MM.1S (cell line): ENCODE measurements at regions not wholly inside any gene's neighbourhood (a gene's known extent, or its start where the extent isn't known, plus 50 kb on each side); places are given as distances from the start of the nearest gene placed in this dataset.

Source experiments
- DNase-seq: peaks from one replicate; pipeline ENCODE4 v3.0.0-alpha.2; 2015
- H2AFZ ChIP-seq: fragments of 300-600 bp; sonication (generic); 2 replicates; pipeline ENCODE4 v1.6.0; 2016; ENCODE audit warnings: antibody characterized with exemption, low read length
- H3F3A ChIP-seq: fragments of 300-600 bp; sonication (generic); 2 replicates; pipeline ENCODE4 v1.6.1; 2016; ENCODE audit warnings: mild to moderate bottlenecking, antibody characterized with exemption, low read length, moderate library complexity, mixed read lengths; ENCODE audit not compliant: insufficient read depth
- H3K27ac ChIP-seq: fragments of 300-600 bp; sonication (generic); 2 replicates; pipeline ENCODE4 v1.5.1; 2016; ENCODE audit warnings: mild to moderate bottlenecking, low read length
- H3K27me3 ChIP-seq: fragments of 300-600 bp; sonication (generic); replicated peaks from 2 replicates; pipeline ENCODE4 v1.6.0; 2016; ENCODE audit warnings: low read length; ENCODE audit not compliant: insufficient read depth
- H3K36me3 ChIP-seq: fragments of 300-600 bp; sonication (generic); replicated peaks from 2 replicates; pipeline ENCODE4 v1.6.1; 2016; ENCODE audit warnings: mild to moderate bottlenecking, low read length, mixed read lengths; ENCODE audit not compliant: insufficient read depth
- H3K4me1 ChIP-seq: fragments of 300-600 bp; sonication (generic); 2 replicates; pipeline ENCODE4 v1.6.1; 2016; ENCODE audit warnings: low read length, mixed read lengths
- H3K4me2 ChIP-seq: fragments of 300-600 bp; sonication (generic); 2 replicates; pipeline ENCODE4 v1.6.0; 2016; ENCODE audit warnings: low read depth, low read length
- H3K4me3 ChIP-seq: fragments of 300-600 bp; sonication (generic); 2 replicates; pipeline ENCODE4 v1.5.1; 2016; ENCODE audit warnings: low read length, mixed read lengths
- H3K79me2 ChIP-seq: fragments of 300-600 bp; sonication (generic); 2 replicates; pipeline ENCODE4 v1.6.1; 2016; ENCODE audit warnings: mixed run types, low read length, mixed read lengths
- H3K9ac ChIP-seq: fragments of 300-600 bp; sonication (generic); 2 replicates; pipeline ENCODE4 v1.6.1; 2016; ENCODE audit warnings: low read length, mixed read lengths
- H3K9me2 ChIP-seq: fragments of 300-600 bp; sonication (generic); replicated peaks from 2 replicates; pipeline ENCODE4 v1.6.1; 2016; ENCODE audit warnings: mild to moderate bottlenecking, low read length, mixed read lengths; ENCODE audit not compliant: insufficient read depth
- H3K9me3 ChIP-seq: fragments of 300-600 bp; sonication (generic); replicated peaks from 2 replicates; pipeline ENCODE4 v1.6.1; 2016; ENCODE audit warnings: mild to moderate bottlenecking, low read length, mixed read lengths; ENCODE audit not compliant: insufficient read depth
- H4K20me1 ChIP-seq: fragments of 300-600 bp; sonication (generic); 2 replicates; pipeline ENCODE4 v1.6.1; 2016; ENCODE audit warnings: mild to moderate bottlenecking, low read length, moderate library complexity, mixed read lengths; ENCODE audit not compliant: insufficient read depth
- CTCF ChIP-seq: fragments of 300-600 bp; sonication (generic); IDR thresholded peaks from 2 replicates; pipeline ENCODE4 v1.5.1; 2016; ENCODE audit warnings: antibody characterized with exemption, low read length, mixed read lengths
- EZH2 ChIP-seq: fragments of 300-600 bp; sonication (generic); optimal IDR thresholded peaks from 2 replicates; pipeline ENCODE3; 2017; ENCODE audit warnings: low read depth, mild to moderate bottlenecking, antibody characterized with exemption, low read length, mixed read lengths
- EZH2phosphoT487 ChIP-seq: fragments of 300-600 bp; sonication (generic); IDR thresholded peaks from 2 replicates; pipeline ENCODE4 v1.6.1; 2018; ENCODE audit warnings: antibody characterized with exemption, low read length

- Histone ChIP-seq H3K4me3 (no peak overlapping the region), H3K79me2 (no peaks in the 10 kb centered on the region), H3K27ac (no peak overlapping the region), H3K36me3 (no peaks in the 10 kb centered on the region), H3K9me2 (no peaks in the 10 kb centered on the region), H3K4me1 (no peaks in the 10 kb centered on the region), H3F3A (no peaks in the 10 kb centered on the region), H3K4me2 (no peak overlapping the region), H4K20me1 (no peaks in the 10 kb centered on the region), H3K27me3 (no peaks in the 10 kb centered on the region), H3K9ac (no peak overlapping the region), H2AFZ (no peak overlapping the region), H3K9me3 (no peaks in the 10 kb centered on the region)
- TF ChIP-seq EZH2phosphoT487 (no peak), EZH2 (no peak), CTCF (no peak)
- no peak for DNase-seq
Measured at GRCh38 chr18:27749194-27749593, 427.7 kb downstream of the CDH2 start.

DNA sequence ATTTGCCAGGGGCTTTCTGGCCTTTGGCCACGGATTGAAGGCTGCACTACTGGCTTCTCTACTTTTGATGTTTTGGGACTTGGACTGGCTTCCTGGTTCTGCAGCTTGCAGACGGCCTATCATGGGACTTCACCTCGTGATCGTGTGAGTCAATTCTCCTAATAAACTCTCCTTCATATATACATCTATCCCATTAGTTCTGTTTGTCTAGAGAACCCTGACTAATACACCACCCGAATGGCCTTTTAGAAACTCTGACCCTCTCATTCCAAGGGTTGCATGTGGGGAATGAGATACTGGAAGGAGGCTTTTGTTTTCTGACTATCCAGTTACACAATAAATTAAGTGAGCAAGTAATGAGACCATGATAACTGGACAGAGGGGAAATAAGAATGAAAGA is 430.7 kb downstream of the CDH2 start:
- H3K36me3 ChIP-seq = no peaks in the 10 kb centered on the region
- H3K9me3 ChIP-seq = no peaks in the 10 kb centered on the region
- H3K79me2 ChIP-seq = no peaks in the 10 kb centered on the region
- no peaks in the 10 kb centered on the region for H3K4me1 ChIP-seq
- H3K9me2 ChIP-seq = no peaks in the 10 kb centered on the region
- no peaks in the 10 kb centered on the region for H4K20me1 ChIP-seq
- no peak overlapping the region for H3K4me2 ChIP-seq
- no peak overlapping the region for H3K4me3 ChIP-seq
- H3K27ac ChIP-seq = no peak overlapping the region
- H3K9ac ChIP-seq = no peak overlapping the region
- no peak overlapping the region for H2AFZ ChIP-seq
- H3K27me3 ChIP-seq = no peaks in the 10 kb centered on the region
- TF ChIP-seq EZH2phosphoT487 (no peak), CTCF (no peak), EZH2 (no peak)
- no peaks in the 10 kb centered on the region for H3F3A ChIP-seq
- DNase-seq = no peak

GRCh38 chr18:27735117-27735516 is 441.8 kb downstream of the CDH2 start:
- H3K4me1 ChIP-seq = no peaks in the 10 kb centered on the region
- H3K27ac ChIP-seq = no peak overlapping the region
- H3K36me3 ChIP-seq = no peaks in the 10 kb centered on the region
- H3K9ac ChIP-seq = no peak overlapping the region
- no peaks in the 10 kb centered on the region for H3K79me2 ChIP-seq
- no peak overlapping the region for H2AFZ ChIP-seq
- no peak for TF ChIP-seq EZH2
- TF ChIP-seq CTCF = no peak
- no peaks in the 10 kb centered on the region for H4K20me1 ChIP-seq
- no peaks in the 10 kb centered on the region for H3K9me2 ChIP-seq
- H3F3A ChIP-seq = no peaks in the 10 kb centered on the region
- no peak for DNase-seq
- H3K27me3 ChIP-seq = no peaks in the 10 kb centered on the region
- no peak overlapping the region for H3K4me3 ChIP-seq
- H3K4me2 ChIP-seq = no peak overlapping the region
- H3K9me3 ChIP-seq = no peaks in the 10 kb centered on the region

DNA sequence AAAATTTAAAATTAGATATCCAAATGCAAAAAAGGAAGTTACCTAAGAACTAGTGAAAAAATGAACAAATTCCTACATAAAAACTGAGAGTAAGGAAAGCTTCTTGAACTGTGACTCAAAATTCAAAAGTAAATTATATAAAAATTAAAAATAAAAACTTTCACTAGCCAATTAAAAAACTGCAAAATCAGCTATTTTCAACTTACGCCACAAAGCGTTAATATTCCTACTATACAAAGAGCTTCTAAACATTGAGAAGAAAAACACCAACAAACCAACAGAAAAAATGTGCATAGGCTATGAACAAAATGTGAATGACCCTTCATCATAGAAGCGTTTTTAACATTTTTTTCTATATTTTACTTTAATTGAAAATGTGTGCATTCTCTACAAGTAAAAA is 445.7 kb downstream of the CDH2 start:
- Histone ChIP-seq H3K36me3 (no peaks in the 10 kb centered on the region), H3K9me3 (no peaks in the 10 kb centered on the region), H3K4me3 (no peak overlapping the region), H4K20me1 (no peaks in the 10 kb centered on the region), H3F3A (no peaks in the 10 kb centered on the region), H3K27me3 (no peaks in the 10 kb centered on the region), H3K27ac (no peak overlapping the region), H2AFZ (no peak overlapping the region), H3K79me2 (no peaks in the 10 kb centered on the region), H3K4me1 (no peaks in the 10 kb centered on the region), H3K4me2 (no peak overlapping the region), H3K9me2 (no peaks in the 10 kb centered on the region), H3K9ac (no peak overlapping the region)
- TF ChIP-seq EZH2phosphoT487 (no peak), CTCF (no peak), EZH2 (no peak)
- DNase-seq = no peak
